Nephron (organoid): ENCODE measurements at regions not wholly inside any gene's neighbourhood (a gene's known extent, or its start where the extent isn't known, plus 50 kb on each side); places are given as distances from the start of the nearest gene placed in this dataset.

Experiments
- H3K27ac Mint-ChIP-seq, 3 experiments: 2 replicates each; pipeline ENCODE4 v1.8.0; 2020; ENCODE audit warnings: mixed read lengths in 3 of 3, mild to moderate bottlenecking in 2 of 3, moderate library complexity in 1 of 3
- H3K27me3 Mint-ChIP-seq: 2 replicates; pipeline ENCODE4 v1.8.0; 2021; ENCODE audit warnings: low read depth, mild to moderate bottlenecking, moderate library complexity, mixed read lengths
- H3K36me3 Mint-ChIP-seq: 2 replicates; pipeline ENCODE4 v1.8.0; 2020; ENCODE audit warnings: low read depth, mixed read lengths
- H3K4me1 Mint-ChIP-seq: 2 replicates; pipeline ENCODE4 v1.8.0; 2020; ENCODE audit warnings: mixed read lengths
- H3K4me3 Mint-ChIP-seq, 3 experiments: 2 replicates each; pipeline ENCODE4 v1.8.0; 2020; ENCODE audit warnings: mild to moderate bottlenecking in 3 of 3, mixed read lengths in 3 of 3, moderate library complexity in 2 of 3
- H3K9me3 Mint-ChIP-seq: 2 replicates; pipeline ENCODE4 v1.8.0; 2020; ENCODE audit warnings: mixed read lengths
- CTCF ChIP-seq, 3 experiments: fragments of 200-600 bp; sonication (generic); IDR thresholded peaks; one replicate each; pipeline ENCODE4 v1.5.0; 2021; ENCODE audit warnings: antibody characterized with exemption in 3 of 3; ENCODE audit not compliant: unreplicated experiment in 3 of 3

- no peak overlapping the region for H3K4me3 Mint-ChIP-seq
- no peaks in the 10 kb centered on the region for H3K9me3 Mint-ChIP-seq
- no peaks in the 10 kb centered on the region for H3K27me3 Mint-ChIP-seq
- TF ChIP-seq CTCF (IDR thresholded peaks at IDR 0.05; ENCODE audit: unreplicated experiment in 3 of 3), result no peak
- H3K4me1 Mint-ChIP-seq, result no peaks in the 10 kb centered on the region
- no peaks in the 10 kb centered on the region for H3K36me3 Mint-ChIP-seq
- H3K27ac Mint-ChIP-seq, result no peak overlapping the region
These were observed 463.2 kb upstream of the CDH7 start for GRCh38 chr18:65287652-65288051.

- no peak overlapping the region for H3K27ac Mint-ChIP-seq
- no peak overlapping the region for H3K4me3 Mint-ChIP-seq
- H3K36me3 Mint-ChIP-seq, result no peaks in the 10 kb centered on the region
- H3K9me3 Mint-ChIP-seq, result no peaks in the 10 kb centered on the region
- no peaks in the 10 kb centered on the region for H3K4me1 Mint-ChIP-seq
- no peaks in the 10 kb centered on the region for H3K27me3 Mint-ChIP-seq
- no peak for TF ChIP-seq CTCF (IDR thresholded peaks at IDR 0.05; ENCODE audit: unreplicated experiment in 3 of 3)
These were observed 468.7 kb upstream of the CDH7 start for GRCh38 chr18:65282096-65282495.

GRCh38 chr18:65279668-65280305 lies 471.0 kb upstream of the CDH7 start:
- Mint-ChIP-seq H3K27me3 (no peaks in the 10 kb centered on the region), H3K9me3 (no peaks in the 10 kb centered on the region), H3K27ac (no peak overlapping the region), H3K36me3 (no peaks in the 10 kb centered on the region), H3K4me3 (no peak overlapping the region), H3K4me1 (no peaks in the 10 kb centered on the region)
- TF ChIP-seq CTCF (IDR thresholded peaks at IDR 0.05; ENCODE audit: unreplicated experiment in 3 of 3), result no peak

GRCh38 chr18:65278939-65279667 lies 471.7 kb upstream of the CDH7 start:
- H3K4me3 Mint-ChIP-seq, result no peak overlapping the region
- H3K9me3 Mint-ChIP-seq, result no peaks in the 10 kb centered on the region
- no peaks in the 10 kb centered on the region for H3K36me3 Mint-ChIP-seq
- H3K27me3 Mint-ChIP-seq, result no peaks in the 10 kb centered on the region
- H3K27ac Mint-ChIP-seq, result no peak overlapping the region
- H3K4me1 Mint-ChIP-seq, result no peaks in the 10 kb centered on the region
- TF ChIP-seq CTCF (IDR thresholded peaks at IDR 0.05; ENCODE audit: unreplicated experiment in 3 of 3), result no peak

GRCh38 chr18:65269375-65269774 lies 481.4 kb upstream of the CDH7 start:
- H3K27me3 Mint-ChIP-seq, result no peaks in the 10 kb centered on the region
- H3K9me3 Mint-ChIP-seq, result no peaks in the 10 kb centered on the region
- no peak for TF ChIP-seq CTCF (IDR thresholded peaks at IDR 0.05; ENCODE audit: unreplicated experiment in 3 of 3)
- H3K27ac Mint-ChIP-seq, result no peak overlapping the region
- H3K4me3 Mint-ChIP-seq, result no peak overlapping the region
- H3K36me3 Mint-ChIP-seq, result no peaks in the 10 kb centered on the region
- H3K4me1 Mint-ChIP-seq, result no peaks in the 10 kb centered on the region

GRCh38 chr18:65265761-65266160 lies 485.1 kb upstream of the CDH7 start:
- TF ChIP-seq CTCF (IDR thresholded peaks at IDR 0.05; ENCODE audit: unreplicated experiment in 3 of 3), result no peak
- no peaks in the 10 kb centered on the region for H3K27me3 Mint-ChIP-seq

More at GRCh38 chr18:65265761-65266160, 485.1 kb upstream of the CDH7 start:
- no peaks in the 10 kb centered on the region for H3K4me1 Mint-ChIP-seq
- no peak overlapping the region for H3K4me3 Mint-ChIP-seq
- no peaks in the 10 kb centered on the region for H3K36me3 Mint-ChIP-seq
- no peak overlapping the region for H3K27ac Mint-ChIP-seq
- no peaks in the 10 kb centered on the region for H3K9me3 Mint-ChIP-seq
